ENCODE measurements at regions not wholly inside any gene's neighbourhood (a gene's known extent, or its start where the extent isn't known, plus 50 kb on each side); places are given as distances from the start of the nearest gene placed in this dataset.

GRCh38 chrX:110851780-110852179 is 56.2 kb upstream of the CHRDL1 start:
- H3K9me3 ChIP-seq, result no peaks in the 10 kb centered on the region
- TF ChIP-seq POLR2A (IDR thresholded peaks at IDR 0.05), result no peak
- no peak for TF ChIP-seq POLR2AphosphoS5 (IDR thresholded peaks at IDR 0.05)
- TF ChIP-seq CTCF (IDR thresholded peaks at IDR 0.05), result no peak
- DNase-seq (ENCODE audit: low spot score in 2 of 2), result no peak
- intact Hi-C loops (cut with DNase I; ENCODE audit: low total_unique reads), result no loop called here
- H3K36me3 ChIP-seq, result no peaks in the 10 kb centered on the region
- peaks cover 0 to 54% of the 10 kb centered on the region in 2 donors for H3K27me3 ChIP-seq
- H3K4me3 ChIP-seq, result no peak overlapping the region
- no peaks in the 10 kb centered on the region for H3K4me1 ChIP-seq
- H3K27ac ChIP-seq, result no peak overlapping the region

GRCh38 chrX:110847334-110847733 is 51.7 kb upstream of the CHRDL1 start:
- no peaks in the 10 kb centered on the region for H3K9me3 ChIP-seq
- no peaks in the 10 kb centered on the region for H3K4me1 ChIP-seq
- intact Hi-C loops (cut with DNase I; ENCODE audit: low total_unique reads), result no loop called here
- TF ChIP-seq CTCF (IDR thresholded peaks at IDR 0.05) (peak; percentile 47 to 68 (median 51)), POLR2A (IDR thresholded peaks at IDR 0.05) (no peak)
- DNase-seq (ENCODE audit: low spot score in 2 of 2), result no peak
- H3K4me3 ChIP-seq, result no peak overlapping the region
- H3K36me3 ChIP-seq, result no peaks in the 10 kb centered on the region
- H3K27ac ChIP-seq, result no peak overlapping the region
- peaks cover 0 to 47% of the 10 kb centered on the region in 2 donors for H3K27me3 ChIP-seq

DNA sequence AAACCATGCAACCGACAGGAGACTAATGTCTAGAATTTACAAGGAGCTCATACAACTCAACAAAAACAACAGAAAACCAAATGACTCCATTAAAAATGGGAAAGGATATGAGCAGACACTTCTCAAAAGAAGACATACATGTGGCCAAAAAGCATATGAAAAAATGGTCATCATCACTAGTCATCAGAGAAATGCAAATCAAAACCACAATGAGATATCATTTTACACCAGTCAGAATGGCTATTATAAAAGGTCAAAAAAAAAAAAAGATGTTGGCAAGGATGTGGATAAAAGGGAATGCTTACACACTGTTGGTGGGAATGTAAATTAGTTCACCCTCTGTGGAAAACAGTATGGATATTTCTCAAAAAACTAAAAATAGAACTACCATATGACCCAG is 50.5 kb upstream of the CHRDL1 start:
- Histone ChIP-seq H3K27me3 (peaks cover 0 to 53% of the 10 kb centered on the region in 2 donors), H3K36me3 (no peaks in the 10 kb centered on the region), H3K9me3 (no peaks in the 10 kb centered on the region), H3K27ac (no peak overlapping the region), H3K4me1 (no peaks in the 10 kb centered on the region), H3K4me3 (no peak overlapping the region)
- intact Hi-C loops (cut with DNase I; ENCODE audit: low total_unique reads), result no loop called here
- DNase-seq (ENCODE audit: low spot score in 2 of 2), result no peak
- TF ChIP-seq CTCF (IDR thresholded peaks at IDR 0.05), result no peak
- TF ChIP-seq POLR2AphosphoS5 (IDR thresholded peaks at IDR 0.05), result no peak
